GM23338 (cell line): ENCODE measurements at regions not wholly inside any gene's neighbourhood (a gene's known extent, or its start where the extent isn't known, plus 50 kb on each side); places are given as distances from the start of the nearest gene placed in this dataset.

Source experiments
- ATAC-seq: fragments of 200-7000 bp; cut with Tn5 transposase; 3 replicates; pipeline ENCODE4 v1.9.1; 2020
- DNase-seq: peaks from one replicate; pipeline ENCODE4 v3.0.0-alpha.2; 2015; ENCODE audit warnings: low spot score
- H2AFZ ChIP-seq: fragments of 200-600 bp; sonication (generic); 2 replicates; pipeline ENCODE4 v1.8.0; 2016; ENCODE audit warnings: antibody characterized with exemption, mild to moderate bottlenecking, moderate library complexity
- H3F3A ChIP-seq: fragments of 200-600 bp; sonication (generic); replicated peaks from 2 replicates; pipeline ENCODE4 v1.8.0; 2017; ENCODE audit warnings: antibody characterized with exemption, mixed run types, low read depth
- H3K27ac ChIP-seq: fragments of 200-600 bp; sonication (generic); 2 replicates; pipeline ENCODE4 v1.6.1; 2016; ENCODE audit warnings: low read depth
- H3K27me3 ChIP-seq: fragments of 200-600 bp; sonication (generic); 2 replicates; pipeline ENCODE4 v1.8.0; 2016; ENCODE audit warnings: mild to moderate bottlenecking, mixed run types, moderate library complexity; ENCODE audit not compliant: insufficient read depth
- H3K36me3 ChIP-seq: fragments of 200-600 bp; sonication (generic); 2 replicates; pipeline ENCODE4 v1.8.0; 2016; ENCODE audit warnings: mild to moderate bottlenecking; ENCODE audit not compliant: insufficient read depth
- H3K4me1 ChIP-seq: fragments of 200-600 bp; sonication (generic); 2 replicates; pipeline ENCODE4 v1.8.0; 2016; ENCODE audit warnings: mild to moderate bottlenecking, moderate library complexity; ENCODE audit not compliant: insufficient read depth
- H3K4me2 ChIP-seq: fragments of 200-600 bp; sonication (generic); 2 replicates; pipeline ENCODE4 v1.7.1; 2017; ENCODE audit warnings: mixed run types
- H3K4me3 ChIP-seq: fragments of 200-600 bp; sonication (generic); 2 replicates; pipeline ENCODE4 v1.6.1; 2016; ENCODE audit warnings: mixed run types
- H3K79me2 ChIP-seq: fragments of 200-600 bp; sonication (generic); replicated peaks from 2 replicates; pipeline ENCODE4 v1.8.0; 2017; ENCODE audit warnings: mild to moderate bottlenecking; ENCODE audit not compliant: insufficient read depth
- H3K9me2 ChIP-seq: fragments of 200-600 bp; sonication (generic); 2 replicates; pipeline ENCODE4 v1.8.0; 2017; ENCODE audit not compliant: insufficient read depth
- H4K20me1 ChIP-seq: fragments of 200-600 bp; sonication (generic); replicated peaks from 2 replicates; pipeline ENCODE4 v1.8.0; 2017; ENCODE audit warnings: mild to moderate bottlenecking; ENCODE audit not compliant: insufficient read depth
- H3K27ac Mint-ChIP-seq: 2 replicates; pipeline ENCODE4 v1.8.0; 2020; ENCODE audit warnings: inconsistent platforms, mild to moderate bottlenecking, moderate library complexity, mixed read lengths
- H3K27me3 Mint-ChIP-seq: 3 replicates; pipeline ENCODE4 v1.8.0; 2022; ENCODE audit warnings: low read depth, mild to moderate bottlenecking, moderate library complexity, mixed read lengths, inconsistent platforms; ENCODE audit not compliant: insufficient read depth, poor library complexity
- H3K36me3 Mint-ChIP-seq: 3 replicates; pipeline ENCODE4 v1.8.0; 2021; ENCODE audit warnings: low read depth, mild to moderate bottlenecking, inconsistent platforms, moderate library complexity, mixed read lengths
- H3K4me1 Mint-ChIP-seq: 3 replicates; pipeline ENCODE4 v1.8.0; 2020; ENCODE audit warnings: mild to moderate bottlenecking, inconsistent platforms, mixed read lengths
- H3K4me3 Mint-ChIP-seq: 3 replicates; pipeline ENCODE4 v1.8.0; 2021; ENCODE audit warnings: moderate library complexity, mild to moderate bottlenecking, inconsistent platforms, mixed read lengths
- H3K9me3 Mint-ChIP-seq: 3 replicates; pipeline ENCODE4 v1.8.0; 2020; ENCODE audit warnings: moderate library complexity, mild to moderate bottlenecking, inconsistent platforms, mixed read lengths
- EZH2 ChIP-seq: fragments of 200-600 bp; sonication (generic); IDR thresholded peaks from one replicate; pipeline ENCODE4 v1.8.0; 2017; ENCODE audit warnings: antibody characterized with exemption, mild to moderate bottlenecking, low read depth; ENCODE audit not compliant: unreplicated experiment
- EZH2phosphoT487 ChIP-seq: fragments of 200-600 bp; sonication (generic); IDR thresholded peaks from one replicate; pipeline ENCODE4 v1.8.1; 2018; ENCODE audit warnings: antibody characterized with exemption; ENCODE audit not compliant: unreplicated experiment
- JUNB ChIP-seq: IDR thresholded peaks from one replicate; pipeline ENCODE4 v1.6.1; 2016; ENCODE audit warnings: antibody characterized with exemption; ENCODE audit not compliant: unreplicated experiment
- NANOG ChIP-seq: IDR thresholded peaks from 2 replicates; pipeline ENCODE4 v1.6.1; 2016; ENCODE audit warnings: antibody characterized with exemption, borderline replicate concordance
- POLR2AphosphoS5 ChIP-seq: IDR thresholded peaks from 2 replicates; pipeline ENCODE4 v1.6.1; 2016; ENCODE audit warnings: antibody characterized with exemption, low read depth
- REST ChIP-seq: IDR thresholded peaks from one replicate; pipeline ENCODE4 v1.6.1; 2018; ENCODE audit warnings: antibody characterized with exemption; ENCODE audit not compliant: unreplicated experiment
- STAT1 ChIP-seq: IDR thresholded peaks from one replicate; pipeline ENCODE4 v1.6.1; 2016; ENCODE audit warnings: antibody characterized with exemption; ENCODE audit not compliant: unreplicated experiment
- ZNF114 ChIP-seq: fragments of 250-450 bp; sonication (Bioruptor Pico); IDR thresholded peaks from 2 replicates; pipeline ENCODE4 v1.5.0; 2020; ENCODE audit warnings: mild to moderate bottlenecking, moderate library complexity
- ZNF462 ChIP-seq: fragments of 250-450 bp; sonication (Bioruptor Pico); IDR thresholded peaks from 2 replicates; pipeline ENCODE4 v1.5.0; 2020; ENCODE audit warnings: mild to moderate bottlenecking, moderate library complexity
- TF ChIP-seq, protein P1 (sequence below): IDR thresholded peaks from 2 replicates; pipeline ENCODE4 v1.6.1; 2016; ENCODE audit warnings: antibody characterized with exemption
- TF ChIP-seq, protein P2 (sequence below), 2 experiments: fragments of 200-600 bp in 1 of 2; sonication (generic) in 1 of 2; conservative IDR thresholded peaks; 2 replicates each; pipeline versions ENCODE4 v1.5.1 to v1.6.1; 2016 to 2017; ENCODE audit warnings: antibody characterized with exemption in 2 of 2, low read depth in 2 of 2, mild to moderate bottlenecking in 2 of 2, moderate library complexity in 1 of 2

- H3K9me2 ChIP-seq = 0 out of 2 replicates have a peak, but pooled peaks cover 5% of the 10 kb centered on the region
- no peak for ATAC-seq
- peaks cover 5% of the 10 kb centered on the region; the same call in 1 of the 2 replicates for H3K4me1 ChIP-seq
- no peaks in the 10 kb centered on the region for H3K27me3 ChIP-seq
- no peak overlapping the region for H3K4me2 ChIP-seq
- no peaks in the 10 kb centered on the region for H3K79me2 ChIP-seq
- Mint-ChIP-seq H3K4me1 (peaks cover 13% of the 10 kb centered on the region; the same call in 2 of the 3 replicates), H3K27ac (no peak overlapping the region), H3K9me3 (no peaks in the 10 kb centered on the region), H3K36me3 (no peaks in the 10 kb centered on the region), H3K4me3 (no peak overlapping the region), H3K27me3 (no peaks in the 10 kb centered on the region)
- H3K4me3 ChIP-seq = no peak overlapping the region
- H3K36me3 ChIP-seq = no peaks in the 10 kb centered on the region
- no peak overlapping the region for H3K27ac ChIP-seq
- no peak for DNase-seq
- H4K20me1 ChIP-seq = no peaks in the 10 kb centered on the region
- H2AFZ ChIP-seq = 0 out of 2 replicates have a peak overlapping the region, but pooled peaks have one; percentile 49
- H3F3A ChIP-seq = no peaks in the 10 kb centered on the region
- TF ChIP-seq ZNF114 (CRISPR knock-in tag) (no peak), STAT1 (no peak), REST (no peak), ZNF462 (no peak), NANOG (no peak), EZH2phosphoT487 (no peak), EZH2 (no peak), JUNB (no peak), POLR2AphosphoS5 (no peak)
- TF ChIP-seq, protein P1, sequence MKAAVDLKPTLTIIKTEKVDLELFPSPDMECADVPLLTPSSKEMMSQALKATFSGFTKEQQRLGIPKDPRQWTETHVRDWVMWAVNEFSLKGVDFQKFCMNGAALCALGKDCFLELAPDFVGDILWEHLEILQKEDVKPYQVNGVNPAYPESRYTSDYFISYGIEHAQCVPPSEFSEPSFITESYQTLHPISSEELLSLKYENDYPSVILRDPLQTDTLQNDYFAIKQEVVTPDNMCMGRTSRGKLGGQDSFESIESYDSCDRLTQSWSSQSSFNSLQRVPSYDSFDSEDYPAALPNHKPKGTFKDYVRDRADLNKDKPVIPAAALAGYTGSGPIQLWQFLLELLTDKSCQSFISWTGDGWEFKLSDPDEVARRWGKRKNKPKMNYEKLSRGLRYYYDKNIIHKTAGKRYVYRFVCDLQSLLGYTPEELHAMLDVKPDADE = no peak
- TF ChIP-seq, protein P2, sequence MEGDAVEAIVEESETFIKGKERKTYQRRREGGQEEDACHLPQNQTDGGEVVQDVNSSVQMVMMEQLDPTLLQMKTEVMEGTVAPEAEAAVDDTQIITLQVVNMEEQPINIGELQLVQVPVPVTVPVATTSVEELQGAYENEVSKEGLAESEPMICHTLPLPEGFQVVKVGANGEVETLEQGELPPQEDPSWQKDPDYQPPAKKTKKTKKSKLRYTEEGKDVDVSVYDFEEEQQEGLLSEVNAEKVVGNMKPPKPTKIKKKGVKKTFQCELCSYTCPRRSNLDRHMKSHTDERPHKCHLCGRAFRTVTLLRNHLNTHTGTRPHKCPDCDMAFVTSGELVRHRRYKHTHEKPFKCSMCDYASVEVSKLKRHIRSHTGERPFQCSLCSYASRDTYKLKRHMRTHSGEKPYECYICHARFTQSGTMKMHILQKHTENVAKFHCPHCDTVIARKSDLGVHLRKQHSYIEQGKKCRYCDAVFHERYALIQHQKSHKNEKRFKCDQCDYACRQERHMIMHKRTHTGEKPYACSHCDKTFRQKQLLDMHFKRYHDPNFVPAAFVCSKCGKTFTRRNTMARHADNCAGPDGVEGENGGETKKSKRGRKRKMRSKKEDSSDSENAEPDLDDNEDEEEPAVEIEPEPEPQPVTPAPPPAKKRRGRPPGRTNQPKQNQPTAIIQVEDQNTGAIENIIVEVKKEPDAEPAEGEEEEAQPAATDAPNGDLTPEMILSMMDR (conservative IDR thresholded peaks at IDR 0.05; ENCODE audit: low read depth in 2 of 2) = no peak
These were observed 411.3 kb upstream of the EMCN start for GRCh38 chr4:100929135-100929534.
